GM12874 (cell line): ENCODE measurements at regions not wholly inside any gene's neighbourhood (a gene's known extent, or its start where the extent isn't known, plus 50 kb on each side); places are given as distances from the start of the nearest gene placed in this dataset.

Experiments
- TF ChIP-seq, protein P1 (sequence below): IDR thresholded peaks from 2 replicates; pipeline ENCODE4 v1.5.1; 2011; ENCODE audit warnings: low read depth, mild to moderate bottlenecking, control low read depth, low read length, moderate library complexity; ENCODE audit not compliant: insufficient read depth

DNA sequence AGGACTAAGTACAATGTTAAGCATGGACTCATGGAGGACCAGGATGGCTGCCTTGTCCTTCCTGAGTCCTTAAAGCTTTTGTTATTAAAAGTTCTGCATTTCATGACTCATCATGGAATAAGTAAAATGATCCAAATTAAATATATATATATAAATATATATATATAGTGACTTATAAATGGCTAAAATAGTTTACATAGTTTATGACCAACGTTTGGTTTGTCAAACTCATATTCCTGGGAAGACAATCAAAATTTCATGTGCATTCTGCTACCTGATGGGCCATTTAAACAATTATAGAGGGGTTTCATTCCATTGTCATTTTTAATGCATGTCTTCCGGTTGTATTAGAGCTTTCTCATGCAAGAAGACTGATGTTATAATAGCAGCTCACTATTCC is 1190.7 kb downstream of the FSCB start:
- TF ChIP-seq, protein P1, sequence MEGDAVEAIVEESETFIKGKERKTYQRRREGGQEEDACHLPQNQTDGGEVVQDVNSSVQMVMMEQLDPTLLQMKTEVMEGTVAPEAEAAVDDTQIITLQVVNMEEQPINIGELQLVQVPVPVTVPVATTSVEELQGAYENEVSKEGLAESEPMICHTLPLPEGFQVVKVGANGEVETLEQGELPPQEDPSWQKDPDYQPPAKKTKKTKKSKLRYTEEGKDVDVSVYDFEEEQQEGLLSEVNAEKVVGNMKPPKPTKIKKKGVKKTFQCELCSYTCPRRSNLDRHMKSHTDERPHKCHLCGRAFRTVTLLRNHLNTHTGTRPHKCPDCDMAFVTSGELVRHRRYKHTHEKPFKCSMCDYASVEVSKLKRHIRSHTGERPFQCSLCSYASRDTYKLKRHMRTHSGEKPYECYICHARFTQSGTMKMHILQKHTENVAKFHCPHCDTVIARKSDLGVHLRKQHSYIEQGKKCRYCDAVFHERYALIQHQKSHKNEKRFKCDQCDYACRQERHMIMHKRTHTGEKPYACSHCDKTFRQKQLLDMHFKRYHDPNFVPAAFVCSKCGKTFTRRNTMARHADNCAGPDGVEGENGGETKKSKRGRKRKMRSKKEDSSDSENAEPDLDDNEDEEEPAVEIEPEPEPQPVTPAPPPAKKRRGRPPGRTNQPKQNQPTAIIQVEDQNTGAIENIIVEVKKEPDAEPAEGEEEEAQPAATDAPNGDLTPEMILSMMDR = no peak

DNA sequence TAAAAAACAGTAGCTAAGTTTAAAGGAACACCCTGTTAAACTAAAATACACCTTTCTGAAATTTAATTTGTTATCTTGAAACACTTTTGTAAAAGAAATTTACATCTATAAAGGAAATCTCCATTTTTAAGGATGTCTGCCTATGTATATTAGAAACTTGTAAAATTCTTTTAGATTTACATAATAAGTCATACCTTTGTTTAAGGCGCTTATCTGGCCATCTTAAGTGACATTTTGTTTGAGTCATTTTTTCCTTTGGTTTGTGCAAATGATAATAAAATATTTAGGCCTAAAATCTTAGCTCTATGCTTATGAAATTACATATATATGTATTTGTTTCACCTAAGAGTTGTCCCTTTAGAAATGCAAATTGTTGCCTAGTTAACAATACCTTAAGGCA is 1193.4 kb downstream of the FSCB start:
- TF ChIP-seq, protein P1 = no peak

DNA sequence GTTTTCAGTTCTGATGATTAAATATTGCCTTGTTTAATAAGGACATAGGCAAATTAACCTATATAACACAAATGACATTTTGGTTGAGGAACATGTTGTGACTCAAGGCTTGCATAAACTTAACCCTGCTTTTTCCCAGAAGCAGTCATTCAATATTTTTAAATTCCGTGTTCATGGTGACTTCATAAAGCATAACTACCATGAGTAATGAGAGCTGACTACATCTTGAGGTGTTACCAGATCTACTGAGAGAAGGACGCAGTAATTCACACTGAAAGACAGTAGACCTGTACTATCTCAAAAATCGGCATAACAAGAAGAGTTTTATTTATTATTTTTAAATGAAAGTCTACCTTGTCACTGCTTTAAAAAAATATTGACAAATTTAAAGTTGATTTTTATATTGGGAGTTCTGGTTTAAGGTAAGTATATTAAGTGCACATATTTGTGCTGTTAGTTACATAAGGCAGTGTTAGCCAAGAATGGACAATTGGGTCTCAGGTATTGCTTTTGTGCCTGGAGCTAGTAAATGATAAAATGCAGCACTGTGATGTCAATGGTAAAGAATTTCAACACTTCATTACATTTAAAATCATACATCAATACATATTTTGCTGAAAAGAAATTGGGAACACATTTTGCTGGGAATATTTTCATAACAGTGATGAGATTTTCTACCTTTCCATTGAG is 1198.5 kb downstream of the FSCB start:
- TF ChIP-seq, protein P1 = no peak

DNA sequence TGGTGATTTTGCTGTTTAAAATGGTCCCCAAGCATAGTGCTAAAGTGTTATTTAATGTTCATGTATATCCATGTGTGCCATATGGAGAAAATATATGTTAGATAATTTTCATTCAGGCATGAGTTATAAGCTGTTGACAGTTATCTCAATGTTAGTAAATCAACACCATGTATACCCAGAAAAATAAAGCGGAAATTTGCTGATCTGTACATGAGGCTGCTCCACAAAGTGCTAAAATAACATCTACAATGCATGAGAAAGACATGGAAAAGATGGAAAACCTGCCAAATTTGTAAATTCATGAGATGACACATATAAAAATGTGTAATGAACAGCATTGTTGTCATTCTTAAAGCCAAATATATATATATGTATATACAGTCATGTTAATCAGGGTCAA is 1199.2 kb downstream of the FSCB start:
- TF ChIP-seq, protein P1 = no peak

DNA sequence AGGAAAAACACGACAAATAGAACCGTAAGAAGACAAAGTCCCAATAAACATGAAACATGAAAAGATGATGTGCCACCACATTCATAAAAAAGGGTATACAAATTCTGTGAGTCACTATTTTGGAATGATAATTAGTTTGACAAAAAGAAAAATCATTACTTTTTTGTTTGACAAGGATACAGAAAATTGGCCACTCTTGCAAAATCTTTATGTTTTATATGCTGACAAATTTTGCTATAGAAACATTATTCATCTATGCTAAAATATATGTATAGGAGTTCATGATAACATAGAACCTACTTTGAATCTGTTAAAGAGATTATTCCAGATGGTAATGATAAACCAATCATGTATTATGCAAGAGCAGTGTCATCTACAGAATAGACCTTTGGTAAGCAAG is 1201.0 kb downstream of the FSCB start:
- TF ChIP-seq, protein P1 = no peak

DNA sequence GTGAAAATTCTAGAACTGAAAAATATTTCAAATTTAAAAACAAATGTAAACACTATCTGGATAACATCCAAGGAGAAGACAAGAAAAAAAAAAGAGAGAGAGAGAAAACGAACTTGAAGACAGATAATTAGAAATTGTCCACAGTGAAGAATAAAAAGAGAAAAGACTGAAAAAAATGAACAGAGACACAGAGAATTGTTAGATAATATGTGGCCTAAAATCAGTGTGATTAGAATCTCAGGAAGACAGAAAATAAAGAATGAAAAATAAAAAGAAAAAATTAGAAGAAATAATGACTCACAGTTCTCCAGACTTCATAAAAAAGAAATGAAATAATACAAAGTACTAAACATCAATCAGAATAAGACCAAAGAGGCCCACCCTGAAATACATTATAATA is 1209.3 kb downstream of the FSCB start:
- TF ChIP-seq, protein P1 = no peak

DNA sequence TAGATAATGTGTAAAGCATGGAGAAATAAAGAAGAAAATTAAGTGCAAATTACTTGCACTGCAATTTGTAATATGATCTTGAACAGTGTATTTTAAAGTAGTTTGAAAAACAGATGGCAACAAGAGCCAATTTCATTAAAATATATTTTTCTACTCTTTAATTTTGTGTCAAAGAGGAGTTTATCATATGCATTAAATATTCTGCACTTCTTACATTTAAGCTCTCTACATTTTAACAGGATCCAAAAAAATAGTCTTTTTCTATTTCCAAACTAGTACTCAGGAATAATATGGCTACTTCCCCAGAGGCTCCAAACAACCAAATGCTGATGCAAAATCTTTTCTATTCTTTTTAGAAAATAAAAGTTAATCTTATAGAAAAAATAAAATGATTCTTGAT is 1221.5 kb downstream of the FSCB start:
- TF ChIP-seq, protein P1 = no peak
